Left renal cortex interstitium (tissue), 4 donors: ENCODE measurements at regions not wholly inside any gene's neighbourhood (a gene's known extent, or its start where the extent isn't known, plus 50 kb on each side); places are given as distances from the start of the nearest gene placed in this dataset.
"Not testable (repeated sequence)": the region's sequence is repeated elsewhere in the genome, so short reads cannot be mapped to it uniquely, and the experiment has no call there.

ENCODE experiments used
- DNase-seq, 4 donors: peaks; one replicate each; pipeline ENCODE4 v3.0.0-alpha.2; 2013; ENCODE audit warnings: low read depth in 4 of 4, low spot score in 2 of 4, missing footprints in 1 of 4

GRCh38 chr5:2852446-2852845 lies 101.0 kb upstream of the IRX2 start:
- DNase-seq: no peak

- no peak for DNase-seq
Observed at GRCh38 chr5:2851895-2852294, 100.4 kb upstream of the IRX2 start.

GRCh38 chr5:2849429-2849828 lies 98.0 kb upstream of the IRX2 start:
- DNase-seq: no peak

- DNase-seq: no peak
Observed at GRCh38 chr5:2848619-2849018, 97.1 kb upstream of the IRX2 start.

- no peak for DNase-seq
Observed at GRCh38 chr5:2847608-2848007, 96.1 kb upstream of the IRX2 start.

- no peak for DNase-seq
Observed at GRCh38 chr5:2841208-2841607, 89.7 kb upstream of the IRX2 start.

GRCh38 chr5:2840372-2840915 lies 89.0 kb upstream of the IRX2 start:
- no peak for DNase-seq

GRCh38 chr5:2836133-2836532 lies 84.7 kb upstream of the IRX2 start:
- DNase-seq: no peak

- no peak for DNase-seq
Observed at GRCh38 chr5:2833556-2833955, 82.1 kb upstream of the IRX2 start.

- no peak for DNase-seq
Observed at GRCh38 chr5:2832394-2832793, 80.9 kb upstream of the IRX2 start.

- no peak for DNase-seq
Observed at GRCh38 chr5:2829239-2829638, 77.8 kb upstream of the IRX2 start.

- DNase-seq: no peak
Observed at GRCh38 chr5:2818936-2819335, 67.5 kb upstream of the IRX2 start.

GRCh38 chr5:2817031-2817603 lies 65.6 kb upstream of the IRX2 start:
- no peak for DNase-seq

- DNase-seq: no peak
Observed at GRCh38 chr5:2813678-2814077, 62.2 kb upstream of the IRX2 start.

- DNase-seq: no peak
Observed at GRCh38 chr5:2810644-2811043, 59.2 kb upstream of the IRX2 start.

- DNase-seq: not testable (repeated sequence)
Observed at GRCh38 chr5:2807244-2807643, 55.8 kb upstream of the IRX2 start.

- DNase-seq: no peak
Observed at GRCh38 chr5:2806176-2806575, 54.7 kb upstream of the IRX2 start.

- DNase-seq: no peak
Observed at GRCh38 chr5:2805080-2805479, 53.6 kb upstream of the IRX2 start.

GRCh38 chr5:2803751-2804150 lies 52.3 kb upstream of the IRX2 start:
- no peak for DNase-seq

GRCh38 chr5:2802693-2803365 lies 51.4 kb upstream of the IRX2 start:
- no peak for DNase-seq

GRCh38 chr5:2801577-2802525 lies 50.4 kb upstream of the IRX2 start:
- DNase-seq: no peak
